ENCODE measurements at regions not wholly inside any gene's neighbourhood (a gene's known extent, or its start where the extent isn't known, plus 50 kb on each side); places are given as distances from the start of the nearest gene placed in this dataset.

- H3K9me3 Mint-ChIP-seq = no peaks in the 10 kb centered on the region
- no peak for DNase-seq
- H3K4me1 Mint-ChIP-seq = no peaks in the 10 kb centered on the region
- ChIA-PET POLR2A (no interaction called here), CTCF (no interaction called here)
- no peak overlapping the region for H3K4me3 Mint-ChIP-seq
- no peaks in the 10 kb centered on the region for H3K36me3 Mint-ChIP-seq (ENCODE audit: low read depth)
- H3K27me3 Mint-ChIP-seq = peaks cover 4% of the 10 kb centered on the region
- no peak overlapping the region for H3K27ac Mint-ChIP-seq
Observed at GRCh38 chr9:1462626-1463308, 412.6 kb downstream of the DMRT2 start.

- Mint-ChIP-seq H3K27ac (no peak overlapping the region), H3K4me3 (no peak overlapping the region), H3K27me3 (peaks cover 2% of the 10 kb centered on the region), H3K36me3 (ENCODE audit: low read depth) (no peaks in the 10 kb centered on the region), H3K4me1 (no peaks in the 10 kb centered on the region), H3K9me3 (no peaks in the 10 kb centered on the region)
- CTCF ChIA-PET = no interaction called here
- DNase-seq = no peak
- POLR2A ChIA-PET = no interaction called here
Observed at GRCh38 chr9:1469996-1470395, 419.8 kb downstream of the DMRT2 start.

GRCh38 chr9:1473956-1474634 lies 423.9 kb downstream of the DMRT2 start:
- Mint-ChIP-seq H3K9me3 (peaks cover 3% of the 10 kb centered on the region), H3K36me3 (ENCODE audit: low read depth) (no peaks in the 10 kb centered on the region), H3K4me1 (no peaks in the 10 kb centered on the region), H3K27me3 (peaks cover 2% of the 10 kb centered on the region), H3K4me3 (no peak overlapping the region), H3K27ac (no peak overlapping the region)
- CTCF ChIA-PET = no interaction called here
- POLR2A ChIA-PET = no interaction called here
- DNase-seq = no peak

- peaks cover 3% of the 10 kb centered on the region for H3K9me3 Mint-ChIP-seq
- POLR2A ChIA-PET = no interaction called here
Observed at GRCh38 chr9:1474671-1475070, 424.5 kb downstream of the DMRT2 start.

GRCh38 chr9:1490341-1491232 lies 440.4 kb downstream of the DMRT2 start:
- Mint-ChIP-seq H3K27ac (no peak overlapping the region), H3K36me3 (ENCODE audit: low read depth) (no peaks in the 10 kb centered on the region), H3K4me1 (no peaks in the 10 kb centered on the region), H3K4me3 (no peak overlapping the region), H3K27me3 (no peaks in the 10 kb centered on the region), H3K9me3 (peaks cover 4% of the 10 kb centered on the region)
- CTCF ChIA-PET = no interaction called here
- POLR2A ChIA-PET = no interaction called here
- DNase-seq = no peak

More at GRCh38 chr9:1474671-1475070, 424.5 kb downstream of the DMRT2 start:
- Mint-ChIP-seq H3K36me3 (ENCODE audit: low read depth) (no peaks in the 10 kb centered on the region), H3K27me3 (peaks cover 2% of the 10 kb centered on the region), H3K4me1 (no peaks in the 10 kb centered on the region), H3K27ac (no peak overlapping the region), H3K4me3 (no peak overlapping the region)
- no peak for DNase-seq
- CTCF ChIA-PET = no interaction called here

- ChIA-PET CTCF (no interaction called here), POLR2A (no interaction called here)
- no peak for DNase-seq
- H3K27ac Mint-ChIP-seq = no peak overlapping the region
- peaks cover 3% of the 10 kb centered on the region for H3K27me3 Mint-ChIP-seq
- peaks cover 4% of the 10 kb centered on the region for H3K9me3 Mint-ChIP-seq
- H3K36me3 Mint-ChIP-seq (ENCODE audit: low read depth) = no peaks in the 10 kb centered on the region
- no peaks in the 10 kb centered on the region for H3K4me1 Mint-ChIP-seq
- no peak overlapping the region for H3K4me3 Mint-ChIP-seq
Observed at GRCh38 chr9:1492156-1492555, 442.0 kb downstream of the DMRT2 start.

- no peaks in the 10 kb centered on the region for H3K36me3 Mint-ChIP-seq (ENCODE audit: low read depth)
- CTCF ChIA-PET = interaction anchor here (0.8 kb wide), 1 partner anchor 14 kb away, joined by 3 read pairs; no protein-coding TSS in a partner anchor
Observed at GRCh38 chr9:1495282-1496030, 445.3 kb downstream of the DMRT2 start.

GRCh38 chr9:1505489-1505888 lies 455.3 kb downstream of the DMRT2 start:
- Mint-ChIP-seq H3K4me3 (no peak overlapping the region), H3K9me3 (no peaks in the 10 kb centered on the region), H3K27ac (no peak overlapping the region), H3K36me3 (ENCODE audit: low read depth) (no peaks in the 10 kb centered on the region), H3K27me3 (no peaks in the 10 kb centered on the region), H3K4me1 (no peaks in the 10 kb centered on the region)
- POLR2A ChIA-PET = no interaction called here
- CTCF ChIA-PET = no interaction called here
- no peak for DNase-seq

More at GRCh38 chr9:1495282-1496030, 445.3 kb downstream of the DMRT2 start:
- no peak overlapping the region for H3K27ac Mint-ChIP-seq
- no peak for DNase-seq
- POLR2A ChIA-PET = no interaction called here
- H3K4me1 Mint-ChIP-seq = no peaks in the 10 kb centered on the region
- peaks cover 5% of the 10 kb centered on the region for H3K27me3 Mint-ChIP-seq
- no peaks in the 10 kb centered on the region for H3K9me3 Mint-ChIP-seq
- H3K4me3 Mint-ChIP-seq = no peak overlapping the region

GRCh38 chr9:1510712-1511111 lies 460.6 kb downstream of the DMRT2 start:
- ChIA-PET POLR2A (no interaction called here), CTCF (no interaction called here)
- DNase-seq = no peak
- Mint-ChIP-seq H3K27ac (no peak overlapping the region), H3K4me3 (no peak overlapping the region), H3K9me3 (no peaks in the 10 kb centered on the region), H3K36me3 (ENCODE audit: low read depth) (no peaks in the 10 kb centered on the region), H3K27me3 (no peaks in the 10 kb centered on the region), H3K4me1 (peaks cover 4% of the 10 kb centered on the region)

GRCh38 chr9:1513105-1513504 lies 462.9 kb downstream of the DMRT2 start:
- Mint-ChIP-seq H3K4me3 (no peak overlapping the region), H3K4me1 (peaks cover 4% of the 10 kb centered on the region), H3K27me3 (no peaks in the 10 kb centered on the region), H3K27ac (no peak overlapping the region), H3K9me3 (no peaks in the 10 kb centered on the region), H3K36me3 (ENCODE audit: low read depth) (no peaks in the 10 kb centered on the region)
- ChIA-PET POLR2A (no interaction called here), CTCF (no interaction called here)
- no peak for DNase-seq

GRCh38 chr9:1514250-1514649 lies 464.1 kb downstream of the DMRT2 start:
- no peak for DNase-seq
- ChIA-PET CTCF (no interaction called here), POLR2A (no interaction called here)
- no peaks in the 10 kb centered on the region for H3K27me3 Mint-ChIP-seq
- no peaks in the 10 kb centered on the region for H3K9me3 Mint-ChIP-seq
- H3K4me3 Mint-ChIP-seq = no peak overlapping the region
- H3K27ac Mint-ChIP-seq = no peak overlapping the region
- no peaks in the 10 kb centered on the region for H3K36me3 Mint-ChIP-seq (ENCODE audit: low read depth)
- peaks cover 4% of the 10 kb centered on the region for H3K4me1 Mint-ChIP-seq

GRCh38 chr9:1514776-1515363 lies 464.7 kb downstream of the DMRT2 start:
- Mint-ChIP-seq H3K27me3 (no peaks in the 10 kb centered on the region), H3K4me3 (no peak overlapping the region), H3K9me3 (no peaks in the 10 kb centered on the region), H3K4me1 (peaks cover 4% of the 10 kb centered on the region), H3K27ac (no peak overlapping the region), H3K36me3 (ENCODE audit: low read depth) (no peaks in the 10 kb centered on the region)
- no peak for DNase-seq
- POLR2A ChIA-PET = no interaction called here
- CTCF ChIA-PET = no interaction called here
